ENCODE measurements at regions not wholly inside any gene's neighbourhood (a gene's known extent, or its start where the extent isn't known, plus 50 kb on each side); places are given as distances from the start of the nearest gene placed in this dataset.

- no peak for TF ChIP-seq SIN3A (IDR thresholded peaks at IDR 0.05; ENCODE audit: borderline replicate concordance, insufficient read depth, low read length)
- no peak for TF ChIP-seq POLR2AphosphoS5 (IDR thresholded peaks at IDR 0.05; ENCODE audit: low read depth, low read length)
- no peak for TF ChIP-seq TAF1 (IDR thresholded peaks at IDR 0.05; ENCODE audit: borderline replicate concordance, insufficient read depth, low read length)
- no peak for TF ChIP-seq REST (IDR thresholded peaks at IDR 0.05; ENCODE audit: insufficient read depth in 1 of 2, low read depth in 2 of 2, low read length in 2 of 2)
These were observed 691.6 kb downstream of the DIAPH3 start for GRCh38 chr13:59472134-59472533.
